ENCODE measurements at regions not wholly inside any gene's neighbourhood (a gene's known extent, or its start where the extent isn't known, plus 50 kb on each side); places are given as distances from the start of the nearest gene placed in this dataset.
A peak's percentile ranks its signal among the peaks of the same experiment; 100 is the strongest.
"Not testable (repeated sequence)": the region's sequence is repeated elsewhere in the genome, so short reads cannot be mapped to it uniquely, and the experiment has no call there.

- no peak for ATAC-seq
- DNase-seq (ENCODE audit: low spot score), result no peak
- intact Hi-C loops (cut with DNase I), result no loop called here
Measured at GRCh38 chr2:164006704-164007103, 270.9 kb upstream of the FIGN start.

GRCh38 chr2:164000176-164000575 is 264.4 kb upstream of the FIGN start:
- ATAC-seq, result no peak
- intact Hi-C loops (cut with DNase I), result no loop called here
- DNase-seq (ENCODE audit: low spot score), result no peak

- DNase-seq (ENCODE audit: low spot score) (no peak), ATAC-seq (no peak)
- intact Hi-C loops (cut with DNase I), result no loop called here
Measured at GRCh38 chr2:163997466-163997865, 261.7 kb upstream of the FIGN start.

GRCh38 chr2:163990541-163990940 is 254.7 kb upstream of the FIGN start:
- intact Hi-C loops (cut with DNase I), result no loop called here
- DNase-seq (ENCODE audit: low spot score) (no peak), ATAC-seq (no peak)

GRCh38 chr2:163990101-163990500 is 254.3 kb upstream of the FIGN start:
- ATAC-seq (no peak), DNase-seq (ENCODE audit: low spot score) (no peak)
- intact Hi-C loops (cut with DNase I), result no loop called here

- DNase-seq (ENCODE audit: low spot score), result no peak
- intact Hi-C loops (cut with DNase I), result no loop called here
- no peak for ATAC-seq
Measured at GRCh38 chr2:163987175-163987940, 251.6 kb upstream of the FIGN start.

GRCh38 chr2:163984986-163985385 is 249.2 kb upstream of the FIGN start:
- no peak for DNase-seq (ENCODE audit: low spot score)
- intact Hi-C loops (cut with DNase I), result no loop called here
- no peak for ATAC-seq

- intact Hi-C loops (cut with DNase I), result no loop called here
- DNase-seq (ENCODE audit: low spot score) (no peak), ATAC-seq (no peak)
Measured at GRCh38 chr2:163983911-163984310, 248.1 kb upstream of the FIGN start.

- intact Hi-C loops (cut with DNase I), result no loop called here
- ATAC-seq, result no peak
- DNase-seq (ENCODE audit: low spot score), result no peak
Measured at GRCh38 chr2:163982938-163983337, 247.1 kb upstream of the FIGN start.

GRCh38 chr2:163974766-163975165 is 239.0 kb upstream of the FIGN start:
- DNase-seq (ENCODE audit: low spot score) (no peak), ATAC-seq (no peak)
- intact Hi-C loops (cut with DNase I), result no loop called here

GRCh38 chr2:163970058-163970813 is 234.4 kb upstream of the FIGN start:
- DNase-seq (ENCODE audit: low spot score) (no peak), ATAC-seq (peak; percentile 53)
- intact Hi-C loops (cut with DNase I), result no loop called here

- intact Hi-C loops (cut with DNase I); ATAC-seq; DNase-seq (ENCODE audit: low spot score): not testable (repeated sequence)
Measured at GRCh38 chr2:163964278-163964677, 228.5 kb upstream of the FIGN start.

GRCh38 chr2:163953390-163953907 is 217.6 kb upstream of the FIGN start:
- ATAC-seq, result no peak
- DNase-seq (ENCODE audit: low spot score), result no peak
- intact Hi-C loops (cut with DNase I), result no loop called here

- intact Hi-C loops (cut with DNase I), result no loop called here
- DNase-seq (ENCODE audit: low spot score) (no peak), ATAC-seq (no peak)
Measured at GRCh38 chr2:163951312-163951711, 215.5 kb upstream of the FIGN start.

GRCh38 chr2:163949693-163950092 is 213.9 kb upstream of the FIGN start:
- no peak for DNase-seq (ENCODE audit: low spot score)
- intact Hi-C loops (cut with DNase I), result no loop called here
- no peak for ATAC-seq

GRCh38 chr2:163944347-163944737 is 208.5 kb upstream of the FIGN start:
- DNase-seq (ENCODE audit: low spot score) (no peak), ATAC-seq (no peak)
- intact Hi-C loops (cut with DNase I), result no loop called here

GRCh38 chr2:163943403-163944346 is 207.9 kb upstream of the FIGN start:
- DNase-seq (ENCODE audit: low spot score), result no peak
- ATAC-seq, result no peak
- intact Hi-C loops (cut with DNase I), result no loop called here

- DNase-seq (ENCODE audit: low spot score), result no peak
- no peak for ATAC-seq
- intact Hi-C loops (cut with DNase I), result no loop called here
Measured at GRCh38 chr2:163934131-163934530, 198.3 kb upstream of the FIGN start.

GRCh38 chr2:163919717-163920116 is 183.9 kb upstream of the FIGN start:
- intact Hi-C loops (cut with DNase I), result no loop called here
- ATAC-seq (no peak), DNase-seq (ENCODE audit: low spot score) (no peak)
